Keratinocyte (primary cell): ENCODE measurements at regions not wholly inside any gene's neighbourhood (a gene's known extent, or its start where the extent isn't known, plus 50 kb on each side); places are given as distances from the start of the nearest gene placed in this dataset.

Source experiments
- EZH2 ChIP-seq: IDR thresholded peaks from one replicate; pipeline ENCODE4 v1.6.1; 2012; ENCODE audit warnings: inconsistent platforms, mild to moderate bottlenecking, low read length, moderate library complexity
- TF ChIP-seq, protein P1 (sequence below), 3 experiments: IDR thresholded peaks in 1 of 3; conservative IDR thresholded peaks in 1 of 3; optimal IDR thresholded peaks in 1 of 3; 2 replicates in 2 of 3; 3 replicates in 1 of 3; pipeline versions ENCODE3 to v1.5.1; 2011; ENCODE audit warnings: low read length in 3 of 3, mild to moderate bottlenecking in 3 of 3, moderate library complexity in 2 of 3, control low read depth in 1 of 3, inconsistent platforms in 1 of 3; ENCODE audit not compliant: insufficient read depth in 2 of 3; ENCODE audit errors: extremely low read depth in 1 of 3

DNA sequence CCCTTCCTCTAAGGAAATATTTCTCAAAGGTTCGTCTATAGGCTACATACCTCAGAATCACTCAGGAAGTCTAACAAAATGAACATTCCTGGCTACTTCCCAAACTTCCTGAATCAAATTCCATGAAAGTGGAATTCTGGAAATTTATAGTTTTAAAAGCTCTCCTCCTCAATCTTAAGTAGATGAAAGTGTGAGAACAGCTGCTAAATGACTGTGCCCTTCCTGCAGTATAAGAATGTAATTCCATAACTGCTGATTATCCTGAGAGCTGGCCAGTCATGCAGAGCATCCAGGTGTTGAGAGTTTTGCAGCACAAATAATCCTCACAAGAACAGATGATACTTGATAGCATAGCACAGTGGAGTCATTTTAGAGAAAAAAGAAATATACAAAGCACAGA lies 265.0 kb downstream of the KCNJ3 start:
- TF ChIP-seq, protein P1, sequence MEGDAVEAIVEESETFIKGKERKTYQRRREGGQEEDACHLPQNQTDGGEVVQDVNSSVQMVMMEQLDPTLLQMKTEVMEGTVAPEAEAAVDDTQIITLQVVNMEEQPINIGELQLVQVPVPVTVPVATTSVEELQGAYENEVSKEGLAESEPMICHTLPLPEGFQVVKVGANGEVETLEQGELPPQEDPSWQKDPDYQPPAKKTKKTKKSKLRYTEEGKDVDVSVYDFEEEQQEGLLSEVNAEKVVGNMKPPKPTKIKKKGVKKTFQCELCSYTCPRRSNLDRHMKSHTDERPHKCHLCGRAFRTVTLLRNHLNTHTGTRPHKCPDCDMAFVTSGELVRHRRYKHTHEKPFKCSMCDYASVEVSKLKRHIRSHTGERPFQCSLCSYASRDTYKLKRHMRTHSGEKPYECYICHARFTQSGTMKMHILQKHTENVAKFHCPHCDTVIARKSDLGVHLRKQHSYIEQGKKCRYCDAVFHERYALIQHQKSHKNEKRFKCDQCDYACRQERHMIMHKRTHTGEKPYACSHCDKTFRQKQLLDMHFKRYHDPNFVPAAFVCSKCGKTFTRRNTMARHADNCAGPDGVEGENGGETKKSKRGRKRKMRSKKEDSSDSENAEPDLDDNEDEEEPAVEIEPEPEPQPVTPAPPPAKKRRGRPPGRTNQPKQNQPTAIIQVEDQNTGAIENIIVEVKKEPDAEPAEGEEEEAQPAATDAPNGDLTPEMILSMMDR (optimal IDR thresholded peaks at IDR 0.05 in 1 of 3, IDR thresholded peaks at IDR 0.05 in 1 of 3, conservative IDR thresholded peaks at IDR 0.05 in 1 of 3; ENCODE audit: extremely low read depth in 1 of 3, insufficient read depth in 2 of 3, low read length in 3 of 3) = no peak
- no peak for TF ChIP-seq EZH2
